ENCODE measurements at regions not wholly inside any gene's neighbourhood (a gene's known extent, or its start where the extent isn't known, plus 50 kb on each side); places are given as distances from the start of the nearest gene placed in this dataset.

GRCh38 chr1:90274376-90274775, 279.5 kb downstream of the ZNF326 start:
- TF ChIP-seq CTCF (IDR thresholded peaks at IDR 0.05; ENCODE audit: insufficient read depth, low read length) (no peak), REST (IDR thresholded peaks at IDR 0.05; ENCODE audit: insufficient replicate concordance, low read depth) (no peak), POLR2AphosphoS5 (IDR thresholded peaks at IDR 0.05; ENCODE audit: low read depth) (no peak), GABPA (IDR thresholded peaks at IDR 0.05; ENCODE audit: low read depth) (no peak), SPI1 (IDR thresholded peaks at IDR 0.05; ENCODE audit: borderline replicate concordance, low read depth) (no peak)

Measured in HL-60 (cell line).